ENCODE measurements at regions not wholly inside any gene's neighbourhood (a gene's known extent, or its start where the extent isn't known, plus 50 kb on each side); places are given as distances from the start of the nearest gene placed in this dataset.

- TF ChIP-seq, protein P1, sequence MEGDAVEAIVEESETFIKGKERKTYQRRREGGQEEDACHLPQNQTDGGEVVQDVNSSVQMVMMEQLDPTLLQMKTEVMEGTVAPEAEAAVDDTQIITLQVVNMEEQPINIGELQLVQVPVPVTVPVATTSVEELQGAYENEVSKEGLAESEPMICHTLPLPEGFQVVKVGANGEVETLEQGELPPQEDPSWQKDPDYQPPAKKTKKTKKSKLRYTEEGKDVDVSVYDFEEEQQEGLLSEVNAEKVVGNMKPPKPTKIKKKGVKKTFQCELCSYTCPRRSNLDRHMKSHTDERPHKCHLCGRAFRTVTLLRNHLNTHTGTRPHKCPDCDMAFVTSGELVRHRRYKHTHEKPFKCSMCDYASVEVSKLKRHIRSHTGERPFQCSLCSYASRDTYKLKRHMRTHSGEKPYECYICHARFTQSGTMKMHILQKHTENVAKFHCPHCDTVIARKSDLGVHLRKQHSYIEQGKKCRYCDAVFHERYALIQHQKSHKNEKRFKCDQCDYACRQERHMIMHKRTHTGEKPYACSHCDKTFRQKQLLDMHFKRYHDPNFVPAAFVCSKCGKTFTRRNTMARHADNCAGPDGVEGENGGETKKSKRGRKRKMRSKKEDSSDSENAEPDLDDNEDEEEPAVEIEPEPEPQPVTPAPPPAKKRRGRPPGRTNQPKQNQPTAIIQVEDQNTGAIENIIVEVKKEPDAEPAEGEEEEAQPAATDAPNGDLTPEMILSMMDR (IDR thresholded peaks at IDR 0.05; ENCODE audit: borderline replicate concordance, control extremely low read depth, extremely low read depth, insufficient read depth, missing control alignments) = no peak
- in situ Hi-C loops (cut with MboI; ENCODE audit: low sequenced_read_pairs, unreplicated experiment) = no loop called here
- DNase-seq (ENCODE audit: low spot score) = no peak
Measured at GRCh38 chr11:131219646-131220045, 150.8 kb upstream of the NTM start.

- TF ChIP-seq, protein P1 (IDR thresholded peaks at IDR 0.05; ENCODE audit: borderline replicate concordance, control extremely low read depth, extremely low read depth, insufficient read depth, missing control alignments) = no peak
- in situ Hi-C loops (cut with MboI; ENCODE audit: low sequenced_read_pairs, unreplicated experiment) = no loop called here
- DNase-seq (ENCODE audit: low spot score) = no peak
Measured at GRCh38 chr11:131223198-131223991, 147.0 kb upstream of the NTM start.

DNA sequence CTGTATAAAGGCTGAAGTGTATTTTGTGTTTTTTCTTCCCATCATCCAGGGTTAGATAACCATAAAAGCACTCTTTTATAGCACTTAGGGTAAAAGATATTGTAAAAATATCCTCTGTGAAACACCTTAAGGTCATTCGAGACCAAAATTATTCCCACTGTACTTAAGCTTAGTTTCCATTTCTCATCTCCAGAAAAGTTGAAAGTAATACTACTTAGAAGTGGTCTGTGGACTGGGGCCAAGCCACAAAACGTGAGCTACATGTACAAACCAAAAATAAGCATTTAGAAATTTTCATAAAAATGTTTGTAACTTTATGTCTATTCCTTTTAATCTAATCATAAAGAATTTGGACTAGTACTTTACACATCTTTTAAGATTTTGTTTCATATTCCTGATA, 142.0 kb upstream of the NTM start:
- in situ Hi-C loops (cut with MboI; ENCODE audit: low sequenced_read_pairs, unreplicated experiment) = no loop called here
- TF ChIP-seq, protein P1 (IDR thresholded peaks at IDR 0.05; ENCODE audit: borderline replicate concordance, control extremely low read depth, extremely low read depth, insufficient read depth, missing control alignments) = no peak
- no peak for DNase-seq (ENCODE audit: low spot score)

- in situ Hi-C loops (cut with MboI; ENCODE audit: low sequenced_read_pairs, unreplicated experiment) = no loop called here
- TF ChIP-seq, protein P1 (IDR thresholded peaks at IDR 0.05; ENCODE audit: borderline replicate concordance, control extremely low read depth, extremely low read depth, insufficient read depth, missing control alignments) = no peak
- no peak for DNase-seq (ENCODE audit: low spot score)
Measured at GRCh38 chr11:131229221-131229620, 141.2 kb upstream of the NTM start.

DNA sequence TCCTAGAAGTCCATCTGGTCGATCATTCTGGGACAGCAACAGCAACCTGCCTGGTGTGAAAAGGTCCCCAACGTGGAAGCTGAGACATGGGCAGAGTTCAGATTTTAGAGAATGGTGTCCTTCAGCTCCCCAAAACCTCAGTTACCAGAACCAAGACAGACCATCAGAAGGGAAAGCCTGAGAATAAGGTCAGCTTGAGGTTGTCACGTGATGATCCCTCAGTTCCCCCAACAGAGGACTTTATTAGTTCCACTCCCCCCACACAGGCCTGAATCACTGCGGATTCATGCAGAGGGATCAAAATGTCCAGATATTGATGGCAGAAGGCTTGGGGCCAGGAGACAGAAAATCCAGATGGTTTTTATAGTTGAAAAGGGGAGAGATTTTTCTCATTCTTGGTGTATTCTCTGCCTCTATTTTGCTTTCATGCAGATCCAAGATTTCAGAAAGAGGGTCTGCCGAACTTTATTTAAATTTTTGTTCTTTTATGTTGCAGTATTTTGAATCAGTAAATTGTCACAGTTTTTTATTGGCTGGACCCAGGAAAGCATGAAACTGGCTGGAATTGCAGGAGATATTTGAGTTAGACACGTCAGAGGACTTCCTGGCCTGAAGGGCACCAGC, 139.0 kb upstream of the NTM start:
- in situ Hi-C loops (cut with MboI; ENCODE audit: low sequenced_read_pairs, unreplicated experiment) = no loop called here
- TF ChIP-seq, protein P1 (IDR thresholded peaks at IDR 0.05; ENCODE audit: borderline replicate concordance, control extremely low read depth, extremely low read depth, insufficient read depth, missing control alignments) = no peak
- no peak for DNase-seq (ENCODE audit: low spot score)

GRCh38 chr11:131232261-131232660, 138.2 kb upstream of the NTM start:
- no peak for DNase-seq (ENCODE audit: low spot score)
- in situ Hi-C loops (cut with MboI; ENCODE audit: low sequenced_read_pairs, unreplicated experiment) = no loop called here
- TF ChIP-seq, protein P1 (IDR thresholded peaks at IDR 0.05; ENCODE audit: borderline replicate concordance, control extremely low read depth, extremely low read depth, insufficient read depth, missing control alignments) = no peak

Data from GM13976 (cell line).